Erythroblast (primary cell): ENCODE measurements at regions not wholly inside any gene's neighbourhood (a gene's known extent, or its start where the extent isn't known, plus 50 kb on each side); places are given as distances from the start of the nearest gene placed in this dataset.
"Not testable (repeated sequence)": the region's sequence is repeated elsewhere in the genome, so short reads cannot be mapped to it uniquely, and the experiment has no call there.

Experiments
- DNase-seq, 2 experiments: peaks; one replicate each; lab custom pipeline; 2025; lab: John Stamatoyannopoulos, UW
- GATA1 ChIP-seq: IDR thresholded peaks from 2 replicates; pipeline ENCODE4 v1.6.1; 2011; ENCODE audit warnings: low read depth, mild to moderate bottlenecking, control low read depth, low read length, moderate library complexity
- POLR2A ChIP-seq: IDR thresholded peaks from 2 replicates; pipeline ENCODE4 v1.6.1; 2011; ENCODE audit warnings: mild to moderate bottlenecking, low read length

DNA sequence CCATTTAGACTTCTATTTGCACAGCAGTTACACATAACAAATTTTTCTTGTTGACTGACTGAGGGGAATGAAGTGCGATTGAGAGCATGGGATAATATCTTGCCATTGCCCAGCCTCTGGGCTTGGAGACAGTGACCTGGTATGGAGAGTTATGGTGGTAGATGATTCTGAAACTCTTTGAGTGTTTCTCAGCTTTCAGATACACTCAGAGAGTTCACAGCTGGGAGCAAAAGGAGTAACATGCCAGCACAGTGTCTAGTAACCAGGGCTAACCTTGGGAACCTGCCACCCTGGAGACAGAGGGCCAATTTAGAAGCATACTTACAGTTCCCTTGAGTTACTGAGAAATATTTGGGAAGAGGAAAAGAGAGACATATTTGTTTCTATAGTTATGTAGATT is 1099.3 kb upstream of the CELF4 start:
- no peak for TF ChIP-seq GATA1
- TF ChIP-seq POLR2A: no peak
- no peak for DNase-seq

GRCh38 chr18:38663682-38664081 is 1098.1 kb upstream of the CELF4 start:
- DNase-seq: no peak
- TF ChIP-seq GATA1 (no peak), POLR2A (no peak)

DNA sequence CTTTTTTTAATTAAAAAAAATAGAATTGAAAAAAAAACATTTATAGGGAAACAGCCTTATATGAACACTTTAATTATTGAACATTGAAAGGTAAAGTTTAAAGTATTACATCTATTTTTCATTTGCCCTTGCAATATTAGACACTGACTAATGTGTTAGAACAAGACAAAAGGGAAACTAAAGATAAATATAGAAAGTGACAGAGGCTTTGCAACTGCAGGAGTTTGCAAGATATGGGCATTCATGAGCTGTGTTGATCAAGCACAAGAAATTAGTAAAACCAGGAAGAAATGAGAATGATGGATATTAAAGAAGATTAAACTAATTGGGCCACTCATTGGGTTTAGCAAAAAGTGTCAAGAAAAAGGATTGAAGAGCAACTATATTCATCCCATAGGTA is 1097.7 kb upstream of the CELF4 start:
- no peak for DNase-seq
- TF ChIP-seq POLR2A (no peak), GATA1 (no peak)

GRCh38 chr18:38654946-38655345 is 1089.3 kb upstream of the CELF4 start:
- no peak for DNase-seq
- TF ChIP-seq POLR2A (no peak), GATA1 (no peak)

DNA sequence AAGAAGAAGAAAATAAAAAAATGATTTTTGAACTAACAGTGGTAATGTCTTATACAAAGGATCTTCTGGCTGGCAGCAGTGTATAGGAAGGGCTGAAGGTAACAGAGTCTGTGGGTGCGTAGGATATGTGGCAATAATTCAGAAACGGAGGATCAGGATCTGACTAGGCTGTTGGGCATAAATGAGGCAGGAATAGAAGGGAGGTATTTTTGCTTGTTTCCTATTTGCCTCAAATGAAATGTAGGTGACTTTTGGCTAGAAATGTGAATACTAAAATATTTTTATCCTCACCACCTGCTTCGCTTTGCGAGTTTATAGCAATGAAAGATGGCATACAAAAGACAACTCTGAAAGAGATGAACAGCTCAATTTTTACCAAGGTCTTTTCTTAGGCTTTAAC is 1086.1 kb upstream of the CELF4 start:
- no peak for DNase-seq
- TF ChIP-seq GATA1 (no peak), POLR2A (no peak)

- DNase-seq: no peak
- TF ChIP-seq POLR2A: no peak
- TF ChIP-seq GATA1: no peak
These were observed 1082.6 kb upstream of the CELF4 start for GRCh38 chr18:38648179-38648578.

DNA sequence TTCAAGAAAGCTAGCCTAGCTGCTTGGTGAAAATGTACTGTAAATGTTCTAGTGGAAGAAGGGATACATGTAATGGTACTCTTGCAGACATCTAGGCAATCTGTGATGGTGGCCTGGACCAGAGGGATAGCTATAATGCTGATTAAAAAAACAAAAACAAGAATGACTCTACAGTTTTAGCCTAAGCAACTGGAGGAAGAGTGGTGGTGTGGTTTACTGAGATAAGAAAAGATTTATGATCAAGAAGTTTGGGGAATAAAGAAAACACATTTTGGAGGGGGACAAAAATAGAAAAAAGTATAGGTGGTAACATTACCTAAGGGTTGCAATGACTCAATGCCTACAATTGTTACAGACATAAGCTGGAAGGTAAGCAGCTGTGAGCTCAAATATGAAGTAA is 1080.7 kb upstream of the CELF4 start:
- TF ChIP-seq GATA1: no peak
- TF ChIP-seq POLR2A: no peak
- DNase-seq: no peak

- TF ChIP-seq POLR2A (no peak), GATA1 (no peak)
- DNase-seq: no peak
These were observed 1079.5 kb upstream of the CELF4 start for GRCh38 chr18:38644875-38645641.

GRCh38 chr18:38642711-38643110 is 1077.1 kb upstream of the CELF4 start:
- no peak for TF ChIP-seq GATA1
- no peak for DNase-seq

DNA sequence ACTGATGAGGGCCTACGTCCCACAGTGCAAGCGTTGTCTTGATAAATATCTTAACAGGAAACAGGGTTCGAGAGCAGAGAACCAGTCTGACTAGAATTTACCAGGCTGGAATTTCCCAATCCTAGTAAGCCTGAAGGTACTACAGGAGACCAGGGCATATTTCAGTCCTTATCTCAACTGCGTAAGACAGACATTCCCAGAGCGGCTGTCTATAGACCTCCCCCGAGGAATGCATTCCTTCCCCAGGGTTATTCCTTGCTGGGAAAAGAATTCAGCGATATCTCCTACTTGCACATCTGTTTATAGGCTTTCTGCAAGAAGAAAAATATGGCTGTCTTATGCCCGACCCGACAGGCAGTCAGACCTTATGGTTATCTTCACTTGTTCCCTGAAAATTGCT is 1074.1 kb upstream of the CELF4 start:
- not testable (repeated sequence) for DNase-seq

DNA sequence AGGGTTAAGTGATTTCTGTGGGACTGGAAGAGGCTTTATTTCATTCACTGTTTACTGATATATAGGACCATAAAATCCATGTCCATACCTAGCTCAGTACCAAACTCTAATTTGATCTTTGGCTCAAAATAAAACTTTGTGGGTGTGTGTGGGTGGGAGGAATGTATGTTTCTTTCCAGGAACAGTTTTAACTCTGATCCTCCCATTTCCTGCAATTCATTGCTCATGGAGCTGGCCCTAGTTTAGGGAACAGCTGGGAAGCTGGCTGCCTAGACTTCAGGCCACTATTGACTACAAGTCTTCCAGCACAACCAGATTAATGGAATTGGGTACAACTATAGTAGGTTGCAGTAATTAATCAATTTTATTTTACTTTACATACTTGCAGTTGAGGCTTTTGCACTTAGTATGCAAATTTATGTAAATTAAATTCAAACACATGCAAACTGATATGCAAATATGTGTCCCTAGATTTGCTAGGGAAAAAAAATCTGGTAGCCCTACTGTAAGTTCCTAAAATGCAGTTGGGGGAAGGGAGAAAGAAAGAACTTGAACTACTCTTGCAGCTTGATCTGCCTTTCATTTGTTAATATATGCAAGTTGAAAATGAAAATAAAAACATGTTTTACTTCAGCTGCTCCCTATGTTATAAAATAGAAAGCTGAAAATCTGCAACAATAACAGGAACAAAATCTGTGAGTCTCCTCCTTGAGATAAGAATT is 1070.3 kb upstream of the CELF4 start:
- DNase-seq: no peak
- TF ChIP-seq POLR2A: no peak
- no peak for TF ChIP-seq GATA1

GRCh38 chr18:38634117-38634516 is 1068.5 kb upstream of the CELF4 start:
- TF ChIP-seq POLR2A: no peak
- no peak for TF ChIP-seq GATA1
- no peak for DNase-seq

DNA sequence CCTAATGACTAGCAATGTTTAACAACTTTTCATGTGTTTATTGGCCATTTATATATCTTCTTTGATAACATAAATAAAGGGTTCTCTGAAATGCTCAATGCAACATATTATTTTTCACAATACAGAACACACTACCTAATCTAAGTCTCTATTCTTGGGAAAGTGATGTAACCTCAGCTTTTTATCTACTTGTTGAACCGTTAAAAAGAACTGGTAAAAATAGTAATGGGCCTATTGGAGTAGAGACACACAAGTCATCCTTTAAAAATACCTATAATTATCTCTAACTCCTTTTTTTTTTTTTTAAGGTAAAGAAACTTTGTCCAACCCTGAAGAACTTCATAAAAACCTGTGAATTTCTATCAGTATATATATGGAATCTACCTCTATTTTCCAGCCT is 1067.7 kb upstream of the CELF4 start:
- TF ChIP-seq GATA1 (no peak), POLR2A (no peak)
- DNase-seq: no peak

DNA sequence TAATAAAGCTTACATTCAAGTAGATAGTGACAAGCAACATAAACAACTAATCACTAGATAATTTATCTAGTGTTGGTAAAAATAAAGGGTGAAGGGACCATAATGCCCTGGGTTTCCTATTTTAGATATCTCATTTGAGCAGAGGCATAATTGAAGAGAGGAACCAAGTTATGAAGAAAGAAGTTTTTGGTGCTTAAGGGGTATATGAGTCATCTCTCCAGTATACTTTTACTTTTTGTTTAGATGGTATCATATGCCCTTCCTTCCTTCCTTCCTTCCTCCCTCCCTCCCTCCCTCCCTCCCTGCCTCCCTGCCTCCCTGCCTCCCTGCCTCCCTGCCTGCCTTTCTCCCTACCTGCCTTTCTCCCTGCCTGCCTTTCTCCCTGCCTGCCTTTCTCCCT is 1053.5 kb upstream of the CELF4 start:
- no peak for TF ChIP-seq POLR2A
- DNase-seq: no peak

- no peak for DNase-seq
- TF ChIP-seq POLR2A: no peak
- TF ChIP-seq GATA1: no peak
These were observed 1050.7 kb upstream of the CELF4 start for GRCh38 chr18:38616306-38616705.
